IPS-15b (cell line): ENCODE measurements at regions not wholly inside any gene's neighbourhood (a gene's known extent, or its start where the extent isn't known, plus 50 kb on each side); places are given as distances from the start of the nearest gene placed in this dataset.

Source experiments
- H3K27me3 ChIP-seq: one replicate; pipeline ENCODE4 v1.6.1; 2013; ENCODE audit warnings: low read length; ENCODE audit not compliant: control insufficient read depth, insufficient read depth
- H3K36me3 ChIP-seq: one replicate; pipeline ENCODE4 v1.6.1; 2013; ENCODE audit warnings: low read length; ENCODE audit not compliant: control insufficient read depth, insufficient read depth
- H3K4me1 ChIP-seq: one replicate; pipeline ENCODE4 v1.6.1; 2013; ENCODE audit warnings: mild to moderate bottlenecking, low read length; ENCODE audit not compliant: control insufficient read depth, insufficient read depth
- H3K4me3 ChIP-seq: one replicate; pipeline ENCODE4 v1.5.1; 2013; ENCODE audit warnings: low read depth, low read length
- H3K9ac ChIP-seq: one replicate; pipeline ENCODE4 v1.6.1; 2013; ENCODE audit warnings: low read depth, mild to moderate bottlenecking, low read length
- H3K9me3 ChIP-seq: one replicate; pipeline ENCODE4 v1.6.1; 2013; ENCODE audit warnings: mild to moderate bottlenecking, low read length; ENCODE audit not compliant: control insufficient read depth, insufficient read depth

- no peaks in the 10 kb centered on the region for H3K36me3 ChIP-seq
- H3K4me1 ChIP-seq, result no peaks in the 10 kb centered on the region
- H3K4me3 ChIP-seq, result no peak overlapping the region
- H3K9ac ChIP-seq, result no peak overlapping the region
- H3K9me3 ChIP-seq, result no peaks in the 10 kb centered on the region
- H3K27me3 ChIP-seq, result no peaks in the 10 kb centered on the region
Observed at GRCh38 chr3:43794776-43795175, 104.0 kb downstream of the ABHD5 start.

- Histone ChIP-seq H3K9ac (no peak overlapping the region), H3K27me3 (no peaks in the 10 kb centered on the region), H3K4me3 (no peak overlapping the region), H3K4me1 (no peaks in the 10 kb centered on the region), H3K9me3 (no peaks in the 10 kb centered on the region), H3K36me3 (no peaks in the 10 kb centered on the region)
Observed at GRCh38 chr3:43795491-43795890, 104.8 kb downstream of the ABHD5 start.

- H3K9ac ChIP-seq, result no peak overlapping the region
- no peaks in the 10 kb centered on the region for H3K27me3 ChIP-seq
- H3K4me3 ChIP-seq, result no peak overlapping the region
- H3K9me3 ChIP-seq, result no peaks in the 10 kb centered on the region
- H3K36me3 ChIP-seq, result no peaks in the 10 kb centered on the region
- H3K4me1 ChIP-seq, result no peaks in the 10 kb centered on the region
Observed at GRCh38 chr3:43796041-43796596, 105.4 kb downstream of the ABHD5 start.

GRCh38 chr3:43797794-43798193, 107.1 kb downstream of the ABHD5 start:
- H3K9ac ChIP-seq, result no peak overlapping the region
- no peaks in the 10 kb centered on the region for H3K9me3 ChIP-seq
- H3K4me1 ChIP-seq, result no peaks in the 10 kb centered on the region
- no peak overlapping the region for H3K4me3 ChIP-seq
- no peaks in the 10 kb centered on the region for H3K27me3 ChIP-seq
- no peaks in the 10 kb centered on the region for H3K36me3 ChIP-seq

- no peaks in the 10 kb centered on the region for H3K4me1 ChIP-seq
- no peak overlapping the region for H3K9ac ChIP-seq
Observed at GRCh38 chr3:43810797-43811196, 120.1 kb downstream of the ABHD5 start.

GRCh38 chr3:43814461-43814860, 123.7 kb downstream of the ABHD5 start:
- Histone ChIP-seq H3K4me1 (no peaks in the 10 kb centered on the region), H3K36me3 (no peaks in the 10 kb centered on the region), H3K4me3 (no peak overlapping the region), H3K9me3 (no peaks in the 10 kb centered on the region), H3K27me3 (no peaks in the 10 kb centered on the region), H3K9ac (no peak overlapping the region)

More at GRCh38 chr3:43810797-43811196, 120.1 kb downstream of the ABHD5 start:
- Histone ChIP-seq H3K4me3 (no peak overlapping the region), H3K36me3 (no peaks in the 10 kb centered on the region), H3K27me3 (no peaks in the 10 kb centered on the region), H3K9me3 (no peaks in the 10 kb centered on the region)

GRCh38 chr3:43816372-43816771, 125.6 kb downstream of the ABHD5 start:
- Histone ChIP-seq H3K9me3 (no peaks in the 10 kb centered on the region), H3K4me3 (no peak overlapping the region), H3K9ac (no peak overlapping the region), H3K27me3 (no peaks in the 10 kb centered on the region), H3K36me3 (no peaks in the 10 kb centered on the region), H3K4me1 (no peaks in the 10 kb centered on the region)

- Histone ChIP-seq H3K4me3 (no peak overlapping the region), H3K9ac (no peak overlapping the region), H3K4me1 (no peaks in the 10 kb centered on the region), H3K27me3 (no peaks in the 10 kb centered on the region), H3K36me3 (no peaks in the 10 kb centered on the region), H3K9me3 (no peaks in the 10 kb centered on the region)
Observed at GRCh38 chr3:43817064-43817463, 126.3 kb downstream of the ABHD5 start.

- Histone ChIP-seq H3K9me3 (no peaks in the 10 kb centered on the region), H3K27me3 (no peaks in the 10 kb centered on the region), H3K4me1 (no peaks in the 10 kb centered on the region), H3K36me3 (no peaks in the 10 kb centered on the region), H3K4me3 (no peak overlapping the region), H3K9ac (no peak overlapping the region)
Observed at GRCh38 chr3:43817825-43818224, 127.1 kb downstream of the ABHD5 start.

- H3K27me3 ChIP-seq, result no peaks in the 10 kb centered on the region
- H3K36me3 ChIP-seq, result no peaks in the 10 kb centered on the region
- no peak overlapping the region for H3K9ac ChIP-seq
- H3K4me3 ChIP-seq, result no peak overlapping the region
- H3K9me3 ChIP-seq, result no peaks in the 10 kb centered on the region
- no peaks in the 10 kb centered on the region for H3K4me1 ChIP-seq
Observed at GRCh38 chr3:43818229-43818628, 127.5 kb downstream of the ABHD5 start.

GRCh38 chr3:43838009-43838758, 147.4 kb downstream of the ABHD5 start:
- Histone ChIP-seq H3K27me3 (no peaks in the 10 kb centered on the region), H3K4me3 (no peak overlapping the region), H3K9me3 (no peaks in the 10 kb centered on the region), H3K9ac (no peak overlapping the region), H3K4me1 (no peaks in the 10 kb centered on the region), H3K36me3 (no peaks in the 10 kb centered on the region)

- Histone ChIP-seq H3K36me3 (no peaks in the 10 kb centered on the region), H3K9me3 (no peaks in the 10 kb centered on the region), H3K27me3 (no peaks in the 10 kb centered on the region), H3K4me3 (no peak overlapping the region), H3K9ac (no peak overlapping the region), H3K4me1 (no peaks in the 10 kb centered on the region)
Observed at GRCh38 chr3:43838877-43839276, 148.1 kb downstream of the ABHD5 start.
